Right cardiac atrium (tissue), 5 donors: ENCODE measurements at regions not wholly inside any gene's neighbourhood (a gene's known extent, or its start where the extent isn't known, plus 50 kb on each side); places are given as distances from the start of the nearest gene placed in this dataset.
A peak's percentile ranks its signal among the peaks of the same experiment; 100 is the strongest.
"Not testable (repeated sequence)": the region's sequence is repeated elsewhere in the genome, so short reads cannot be mapped to it uniquely, and the experiment has no call there.

ENCODE experiments used
- ATAC-seq, 2 donors: fragments of 200-7000 bp; cut with Tn5 transposase; one replicate each; pipeline versions ENCODE4 v1.8.0 to v1.9.1; 2020; ENCODE audit warnings: moderate library complexity in 2 of 2, mild to moderate bottlenecking in 1 of 2
- DNase-seq, 3 donors: peaks; one replicate each; pipeline ENCODE4 v3.0.0-alpha.2; 2020
- H3K27ac ChIP-seq: one replicate; pipeline ENCODE4 v1.5.1; 2013; ENCODE audit warnings: mild to moderate bottlenecking, low read length, control low read depth, moderate library complexity
- H3K27me3 ChIP-seq: one replicate; pipeline ENCODE4 v1.6.1; 2013; ENCODE audit not compliant: control insufficient read depth, insufficient read depth
- H3K4me1 ChIP-seq: one replicate; pipeline ENCODE4 v1.6.1; 2013; ENCODE audit warnings: low read length; ENCODE audit not compliant: control insufficient read depth, insufficient read depth
- H3K4me3 ChIP-seq: one replicate; pipeline ENCODE4 v1.5.1; 2013; ENCODE audit warnings: low read length, control low read depth
- H3K9me3 ChIP-seq: one replicate; pipeline ENCODE4 v1.6.1; 2013; ENCODE audit warnings: low read length; ENCODE audit not compliant: control insufficient read depth
- WGBS: extraction: QIAGEN DNeasy Blood & Tissue Kit; methylation state at CpG from one replicate; pipeline ENCODE4 v1.1.7; 2013; 5-methylcytosine and 5-hydroxymethylcytosine counted together
- intact Hi-C, 4 donors: fragments of 100-400 bp; cut with DNase I; formaldehyde crosslinking; loops; one replicate each; pipeline versions ENCODE4 v1.11.0 to v1.14.0; 2022 to 2023
- donor health status: healthy with polysubstance abuse.
- donor health status: DM: no; HTN: yes; CAD: no.
- donor health status: DM: no; HTN: no; CAD: no.
- donor health status: DM: no; HTN: yes; CAD: no; lungs with severe emphysema.
- donor health status: DM: yes; HTN: yes; CAD: no.

- WGBS: 64% methylated on average over 4 of the region's 4 CpGs
- Histone ChIP-seq H3K4me1 (no peaks in the 10 kb centered on the region), H3K27me3 (no peaks in the 10 kb centered on the region), H3K4me3 (no peak overlapping the region), H3K9me3 (no peaks in the 10 kb centered on the region), H3K27ac (no peak overlapping the region)
- DNase-seq (no peak), ATAC-seq (no peak)
- intact Hi-C loops: loop anchor here in 1 of 4 donors (5.0 kb wide), 1 partner anchor 168 kb away; no protein-coding TSS in a partner anchor
Measured at GRCh38 chr18:22814329-22814703, 118.8 kb upstream of the RBBP8 start.

GRCh38 chr18:22816266-22817176, 116.6 kb upstream of the RBBP8 start:
- H3K4me1 ChIP-seq: no peaks in the 10 kb centered on the region
- ATAC-seq (peak in 1 of 2 donors; percentile 29), DNase-seq (peak in 2 of 3 donors; percentile 14 to 27)
- WGBS: 73% methylated on average over 18 of the region's 18 CpGs
- no peak overlapping the region for H3K4me3 ChIP-seq
- no peak overlapping the region for H3K27ac ChIP-seq
- H3K9me3 ChIP-seq: no peaks in the 10 kb centered on the region
- intact Hi-C loops: no loop called here
- no peaks in the 10 kb centered on the region for H3K27me3 ChIP-seq

GRCh38 chr18:22817844-22818243, 115.3 kb upstream of the RBBP8 start:
- no peak overlapping the region for H3K27ac ChIP-seq
- intact Hi-C loops: no loop called here
- DNase-seq (no peak), ATAC-seq (peak in 1 of 2 donors; percentile 37)
- 41% methylated on average over 1 of the region's 1 CpG for WGBS
- no peak overlapping the region for H3K4me3 ChIP-seq
- no peaks in the 10 kb centered on the region for H3K9me3 ChIP-seq
- no peaks in the 10 kb centered on the region for H3K27me3 ChIP-seq
- H3K4me1 ChIP-seq: no peaks in the 10 kb centered on the region

GRCh38 chr18:22822024-22822423, 111.1 kb upstream of the RBBP8 start:
- intact Hi-C loops: no loop called here

GRCh38 chr18:22822841-22823508, 110.2 kb upstream of the RBBP8 start:
- 86% methylated on average over 3 of the region's 3 CpGs for WGBS

More at GRCh38 chr18:22822024-22822423, 111.1 kb upstream of the RBBP8 start:
- ATAC-seq (no peak), DNase-seq (no peak)
- Histone ChIP-seq H3K27me3 (no peaks in the 10 kb centered on the region), H3K27ac (no peak overlapping the region), H3K4me3 (no peak overlapping the region), H3K4me1 (no peaks in the 10 kb centered on the region), H3K9me3 (no peaks in the 10 kb centered on the region)
- 44% methylated on average over 3 of the region's 3 CpGs for WGBS

GRCh38 chr18:22826726-22827125, 106.4 kb upstream of the RBBP8 start:
- Histone ChIP-seq H3K4me3 (no peak overlapping the region), H3K27me3 (no peaks in the 10 kb centered on the region), H3K9me3 (no peaks in the 10 kb centered on the region), H3K4me1 (no peaks in the 10 kb centered on the region), H3K27ac (no peak overlapping the region)
- no peak for DNase-seq
- intact Hi-C loops: no loop called here
- WGBS: 66% methylated on average over 4 of the region's 4 CpGs
- ATAC-seq: no peak

More at GRCh38 chr18:22822841-22823508, 110.2 kb upstream of the RBBP8 start:
- H3K4me1 ChIP-seq: no peaks in the 10 kb centered on the region
- ATAC-seq (no peak), DNase-seq (no peak)
- H3K9me3 ChIP-seq: no peaks in the 10 kb centered on the region
- H3K4me3 ChIP-seq: no peak overlapping the region
- intact Hi-C loops: no loop called here
- no peak overlapping the region for H3K27ac ChIP-seq
- no peaks in the 10 kb centered on the region for H3K27me3 ChIP-seq

GRCh38 chr18:22827216-22827615, 105.9 kb upstream of the RBBP8 start:
- Histone ChIP-seq H3K9me3 (no peaks in the 10 kb centered on the region), H3K27ac (no peak overlapping the region), H3K4me1 (no peaks in the 10 kb centered on the region), H3K4me3 (no peak overlapping the region), H3K27me3 (no peaks in the 10 kb centered on the region)
- intact Hi-C loops: no loop called here
- WGBS: 94% methylated on average over 3 of the region's 3 CpGs
- DNase-seq: no peak
- no peak for ATAC-seq

GRCh38 chr18:22827741-22828140, 105.4 kb upstream of the RBBP8 start:
- no peak overlapping the region for H3K4me3 ChIP-seq
- no peak for ATAC-seq
- H3K27ac ChIP-seq: no peak overlapping the region
- no peaks in the 10 kb centered on the region for H3K27me3 ChIP-seq
- 89% methylated on average over 1 of the region's 1 CpG for WGBS
- H3K9me3 ChIP-seq: no peaks in the 10 kb centered on the region
- H3K4me1 ChIP-seq: no peaks in the 10 kb centered on the region
- intact Hi-C loops: no loop called here
- no peak for DNase-seq

- intact Hi-C loops: no loop called here
- Histone ChIP-seq H3K27me3 (no peaks in the 10 kb centered on the region), H3K4me1 (no peaks in the 10 kb centered on the region), H3K27ac (no peak overlapping the region), H3K4me3 (no peak overlapping the region), H3K9me3 (no peaks in the 10 kb centered on the region)
- no peak for DNase-seq
- ATAC-seq: no peak
- WGBS: 87% methylated on average over 1 of the region's 1 CpG
Measured at GRCh38 chr18:22828171-22828570, 105.0 kb upstream of the RBBP8 start.

- H3K4me3 ChIP-seq, H3K27ac ChIP-seq, H3K4me1 ChIP-seq, intact Hi-C loops, H3K27me3 ChIP-seq, DNase-seq, H3K9me3 ChIP-seq, ATAC-seq: not testable (repeated sequence)
- WGBS: 91% methylated on average over 5 of the region's 6 CpGs
Measured at GRCh38 chr18:22828583-22828982, 104.5 kb upstream of the RBBP8 start.

GRCh38 chr18:22829781-22830180, 103.3 kb upstream of the RBBP8 start:
- no peak overlapping the region for H3K4me3 ChIP-seq
- no peak for ATAC-seq

More at GRCh38 chr18:22829781-22830180, 103.3 kb upstream of the RBBP8 start:
- DNase-seq: no peak
- no peaks in the 10 kb centered on the region for H3K27me3 ChIP-seq
- H3K4me1 ChIP-seq: no peaks in the 10 kb centered on the region
- no peak overlapping the region for H3K27ac ChIP-seq
- intact Hi-C loops: no loop called here
- no peaks in the 10 kb centered on the region for H3K9me3 ChIP-seq
- WGBS: 58% methylated on average over 2 of the region's 2 CpGs
